ENCODE measurements at regions not wholly inside any gene's neighbourhood (a gene's known extent, or its start where the extent isn't known, plus 50 kb on each side); places are given as distances from the start of the nearest gene placed in this dataset.

DNA sequence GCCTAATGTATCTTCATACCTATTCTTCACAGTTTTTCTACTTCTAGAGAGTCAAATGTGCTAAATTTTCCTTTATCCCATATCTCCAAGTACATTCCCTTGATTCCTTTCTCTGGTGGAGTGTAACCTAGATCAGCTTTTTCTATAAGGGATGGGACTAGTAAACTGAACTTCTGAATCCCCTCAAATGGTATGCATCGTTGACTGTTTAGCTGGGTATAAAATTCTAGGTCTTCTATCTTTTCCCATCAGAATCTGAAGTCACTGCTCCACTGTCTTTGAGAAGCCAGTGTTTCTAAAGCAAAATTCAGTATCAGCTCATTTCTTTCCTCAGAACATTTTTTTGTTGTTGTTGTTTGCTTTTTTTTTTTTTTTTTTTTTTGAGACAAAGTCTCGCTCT is 1256.8 kb downstream of the BRD1 start:
- FAIRE-seq: no peak
- Histone ChIP-seq H3K9me3 (ENCODE audit: low read length) (peaks cover 11% of the 10 kb centered on the region), H2AFZ (ENCODE audit: low read length) (no peak overlapping the region), H3K4me1 (ENCODE audit: insufficient read depth, low read length) (0 out of 2 replicates have a peak, but pooled peaks cover 5% of the 10 kb centered on the region), H3K36me3 (replicated peaks in 1 of 2; ENCODE audit: control insufficient read depth in 1 of 2, insufficient read depth in 2 of 2, low read length in 2 of 2) (no peaks in the 10 kb centered on the region), H3K27ac (ENCODE audit: extremely low read length, insufficient read depth, low read length) (no peak overlapping the region), H3K4me2 (ENCODE audit: low read depth, low read length) (no peak overlapping the region), H4K20me1 (ENCODE audit: insufficient read depth, low read length) (no peaks in the 10 kb centered on the region), H3K79me2 (ENCODE audit: insufficient read depth, low read length) (no peaks in the 10 kb centered on the region), H3K27me3 (ENCODE audit: control insufficient read depth in 1 of 2, insufficient read depth in 2 of 2, low read length in 2 of 2) (peaks cover 1 to 41% of the 10 kb centered on the region in 2 experiments; a peak in 4 of 5 replicates), H3K9ac (ENCODE audit: insufficient read depth, low read depth, low read length) (no peak overlapping the region), H3K4me3 (replicated peaks in 1 of 3; ENCODE audit: insufficient read depth in 1 of 3, low read depth in 2 of 3, low read length in 3 of 3) (no peak overlapping the region)
- BruUV-seq (replicated peaks): no TSS peak
- in situ Hi-C loops (cut with HindIII; ENCODE audit: extremely low pct_ligation_motif_present, low pct_unique_long_range_greater_than_20kb): loop anchor here (25.0 kb wide), 1 partner anchor 741 kb away; no protein-coding TSS in a partner anchor
- CTCF ChIA-PET (ENCODE audit: low intra/inter-chr PET ratio, low total read pairs): no interaction called here
- 9% methylated on average over 2 of the region's 2 CpGs for WGBS (ENCODE audit: low lambda C conversion rate)
- POLR2A ChIA-PET: no interaction called here
- no peak for DNase-seq (ENCODE audit: low spot score)
- TF ChIP-seq ZFP1 (CRISPR knock-in tag; IDR thresholded peaks at IDR 0.05) (peak; percentile 97; the same call in 1 of the 2 replicates), ZNF33A (CRISPR knock-in tag; IDR thresholded peaks at IDR 0.05; ENCODE audit: borderline replicate concordance) (no peak)
- no peak for ATAC-seq
- intact Hi-C loops (cut with micrococcal nuclease; ENCODE audit: unreplicated experiment): no loop called here

DNA sequence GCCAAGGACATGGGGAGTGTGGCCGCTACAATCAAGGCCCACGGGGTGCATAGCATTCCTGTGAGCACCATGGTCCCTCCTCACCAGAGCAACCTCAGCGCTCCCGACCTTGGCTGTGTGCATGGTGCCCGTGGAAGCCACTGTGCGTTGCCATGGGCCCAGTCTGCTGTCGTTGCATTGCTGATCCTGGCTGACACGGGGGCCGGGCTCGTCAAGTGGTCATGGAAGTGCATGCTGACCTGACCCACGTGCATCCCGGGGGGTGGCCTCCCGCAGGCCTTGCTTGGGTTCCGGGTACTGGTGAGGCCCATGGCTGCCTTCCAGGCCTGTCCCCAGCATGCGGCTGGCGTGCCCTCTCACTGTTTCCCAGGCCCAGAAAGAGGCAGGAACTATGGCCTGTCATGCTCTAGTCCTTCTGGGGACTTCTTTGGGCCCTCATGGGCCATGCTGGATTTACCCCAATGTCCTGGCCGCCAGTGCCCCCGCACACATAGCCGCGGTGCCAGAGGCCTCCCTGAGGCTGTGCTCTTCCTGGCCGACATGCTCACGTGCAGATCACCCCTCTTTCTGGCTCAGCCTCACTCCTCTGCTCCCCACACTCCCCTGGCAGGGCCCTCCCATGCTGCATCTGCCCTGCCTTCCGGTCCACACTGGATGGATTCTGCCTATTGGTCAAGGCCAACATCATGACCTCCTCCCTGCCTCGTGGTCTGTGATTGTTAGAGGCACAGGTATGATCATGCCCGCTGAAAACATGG is 1258.0 kb downstream of the BRD1 start:
- H3K9me3 ChIP-seq (ENCODE audit: low read length): peaks cover 11% of the 10 kb centered on the region
- H3K79me2 ChIP-seq (ENCODE audit: insufficient read depth, low read length): no peaks in the 10 kb centered on the region
- H3K4me2 ChIP-seq (ENCODE audit: low read depth, low read length): no peak overlapping the region
- no peak overlapping the region for H3K4me3 ChIP-seq (replicated peaks in 1 of 3; ENCODE audit: insufficient read depth in 1 of 3, low read depth in 2 of 3, low read length in 3 of 3)
- ATAC-seq (no peak), FAIRE-seq (no peak), DNase-seq (ENCODE audit: low spot score) (no peak)
- ChIA-PET POLR2A (no interaction called here), CTCF (ENCODE audit: low intra/inter-chr PET ratio, low total read pairs) (no interaction called here)
- H3K27ac ChIP-seq (ENCODE audit: extremely low read length, insufficient read depth, low read length): no peak overlapping the region
- no peak overlapping the region for H2AFZ ChIP-seq (ENCODE audit: low read length)
- H3K4me1 ChIP-seq (ENCODE audit: insufficient read depth, low read length): 0 out of 2 replicates have a peak, but pooled peaks cover 2% of the 10 kb centered on the region
- no peaks in the 10 kb centered on the region for H4K20me1 ChIP-seq (ENCODE audit: insufficient read depth, low read length)
- in situ Hi-C loops (cut with HindIII; ENCODE audit: extremely low pct_ligation_motif_present, low pct_unique_long_range_greater_than_20kb): loop anchor here (25.0 kb wide), 1 partner anchor 743 kb away; no protein-coding TSS in a partner anchor
- H3K36me3 ChIP-seq (replicated peaks in 1 of 2; ENCODE audit: control insufficient read depth in 1 of 2, insufficient read depth in 2 of 2, low read length in 2 of 2): no peaks in the 10 kb centered on the region
- H3K9ac ChIP-seq (ENCODE audit: insufficient read depth, low read depth, low read length): no peak overlapping the region
- WGBS (ENCODE audit: low lambda C conversion rate): 7% methylated on average over 3 of the region's 25 CpGs
- BruUV-seq (replicated peaks): no TSS peak
- peaks cover 3 to 46% of the 10 kb centered on the region in 2 experiments; a peak in 4 of 5 replicates for H3K27me3 ChIP-seq (ENCODE audit: control insufficient read depth in 1 of 2, insufficient read depth in 2 of 2, low read length in 2 of 2)
- intact Hi-C loops (cut with micrococcal nuclease; ENCODE audit: unreplicated experiment): no loop called here
- TF ChIP-seq, protein P1, sequence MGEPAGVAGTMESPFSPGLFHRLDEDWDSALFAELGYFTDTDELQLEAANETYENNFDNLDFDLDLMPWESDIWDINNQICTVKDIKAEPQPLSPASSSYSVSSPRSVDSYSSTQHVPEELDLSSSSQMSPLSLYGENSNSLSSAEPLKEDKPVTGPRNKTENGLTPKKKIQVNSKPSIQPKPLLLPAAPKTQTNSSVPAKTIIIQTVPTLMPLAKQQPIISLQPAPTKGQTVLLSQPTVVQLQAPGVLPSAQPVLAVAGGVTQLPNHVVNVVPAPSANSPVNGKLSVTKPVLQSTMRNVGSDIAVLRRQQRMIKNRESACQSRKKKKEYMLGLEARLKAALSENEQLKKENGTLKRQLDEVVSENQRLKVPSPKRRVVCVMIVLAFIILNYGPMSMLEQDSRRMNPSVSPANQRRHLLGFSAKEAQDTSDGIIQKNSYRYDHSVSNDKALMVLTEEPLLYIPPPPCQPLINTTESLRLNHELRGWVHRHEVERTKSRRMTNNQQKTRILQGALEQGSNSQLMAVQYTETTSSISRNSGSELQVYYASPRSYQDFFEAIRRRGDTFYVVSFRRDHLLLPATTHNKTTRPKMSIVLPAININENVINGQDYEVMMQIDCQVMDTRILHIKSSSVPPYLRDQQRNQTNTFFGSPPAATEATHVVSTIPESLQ (CRISPR knock-in tag; conservative IDR thresholded peaks at IDR 0.05): no peak
- TF ChIP-seq MED13 (CRISPR knock-in tag; IDR thresholded peaks at IDR 0.05) (no peak), DNMT3B (CRISPR knock-in tag; conservative IDR thresholded peaks at IDR 0.05) (no peak), ERF (CRISPR knock-in tag; IDR thresholded peaks at IDR 0.05) (no peak), ZNF597 (CRISPR knock-in tag; IDR thresholded peaks at IDR 0.05) (no peak), ATF5 (CRISPR knock-in tag; IDR thresholded peaks at IDR 0.05; ENCODE audit: low read depth) (no peak), ZSCAN30 (CRISPR knock-in tag; IDR thresholded peaks at IDR 0.05) (no peak), ZNF510 (CRISPR knock-in tag; IDR thresholded peaks at IDR 0.05; ENCODE audit: low read depth) (no peak), ZNF709 (CRISPR knock-in tag; IDR thresholded peaks at IDR 0.05) (no peak), ZNF251 (CRISPR knock-in tag; IDR thresholded peaks at IDR 0.05) (no peak), NFKBIZ (CRISPR knock-in tag; IDR thresholded peaks at IDR 0.05) (no peak)

Data from HepG2 (cell line).